HL-60 (cell line): ENCODE measurements at regions not wholly inside any gene's neighbourhood (a gene's known extent, or its start where the extent isn't known, plus 50 kb on each side); places are given as distances from the start of the nearest gene placed in this dataset.

Experiments
- GABPA ChIP-seq: IDR thresholded peaks from 2 replicates; pipeline ENCODE4 v1.6.1; 2012; ENCODE audit warnings: low read depth
- POLR2AphosphoS5 ChIP-seq: IDR thresholded peaks from 2 replicates; pipeline ENCODE4 v1.6.1; 2012; ENCODE audit warnings: low read depth
- SPI1 ChIP-seq: IDR thresholded peaks from 2 replicates; pipeline ENCODE4 v1.6.1; 2012; ENCODE audit warnings: low read depth, mild to moderate bottlenecking, borderline replicate concordance
- TF ChIP-seq, protein P1 (sequence below): IDR thresholded peaks from one replicate; pipeline ENCODE4 v1.5.1; 2011; ENCODE audit warnings: low read length, control low read depth, inconsistent platforms; ENCODE audit not compliant: insufficient read depth
- TF ChIP-seq, protein P2 (sequence below): IDR thresholded peaks from 2 replicates; pipeline ENCODE4 v1.6.1; 2012; ENCODE audit warnings: low read depth; ENCODE audit not compliant: insufficient replicate concordance

DNA sequence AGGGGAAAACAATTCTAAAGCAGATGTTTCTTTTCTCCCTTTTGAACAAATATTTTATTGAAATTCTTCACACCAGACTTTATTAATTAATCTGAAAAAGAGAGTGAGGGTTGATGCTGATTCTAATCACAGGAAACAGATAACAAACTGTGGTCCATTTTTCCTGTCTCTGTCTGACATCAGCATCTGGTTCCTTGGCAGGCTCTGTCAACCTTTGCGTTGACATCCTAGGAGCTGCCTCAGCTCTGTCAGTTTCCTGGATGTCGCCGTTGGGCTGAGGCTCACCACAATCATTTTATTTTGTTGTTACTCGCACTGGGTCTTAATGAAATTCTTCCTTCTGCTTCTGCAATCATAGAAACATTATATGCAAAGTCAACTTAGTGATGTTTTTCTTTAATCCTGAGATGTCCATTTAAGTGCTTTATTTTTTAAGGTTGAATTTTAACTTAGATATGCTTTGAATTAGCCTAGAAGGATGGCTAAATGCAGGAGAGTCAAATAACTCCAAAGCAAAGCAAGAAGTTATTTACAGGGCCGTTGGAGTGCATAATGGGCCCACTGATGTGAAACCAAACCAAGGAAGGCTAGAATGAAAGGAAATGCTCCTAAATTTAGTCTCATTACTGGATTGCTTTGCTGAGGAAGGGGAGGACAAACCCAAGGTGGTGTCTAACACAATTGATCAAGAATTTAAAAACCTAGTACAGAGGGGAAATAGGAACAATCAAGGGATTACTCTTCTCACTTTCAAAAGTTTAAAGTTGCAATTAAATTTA lies 542.4 kb downstream of the FLRT2 start:
- no peak for TF ChIP-seq POLR2AphosphoS5
- TF ChIP-seq GABPA = no peak
- TF ChIP-seq, protein P1, sequence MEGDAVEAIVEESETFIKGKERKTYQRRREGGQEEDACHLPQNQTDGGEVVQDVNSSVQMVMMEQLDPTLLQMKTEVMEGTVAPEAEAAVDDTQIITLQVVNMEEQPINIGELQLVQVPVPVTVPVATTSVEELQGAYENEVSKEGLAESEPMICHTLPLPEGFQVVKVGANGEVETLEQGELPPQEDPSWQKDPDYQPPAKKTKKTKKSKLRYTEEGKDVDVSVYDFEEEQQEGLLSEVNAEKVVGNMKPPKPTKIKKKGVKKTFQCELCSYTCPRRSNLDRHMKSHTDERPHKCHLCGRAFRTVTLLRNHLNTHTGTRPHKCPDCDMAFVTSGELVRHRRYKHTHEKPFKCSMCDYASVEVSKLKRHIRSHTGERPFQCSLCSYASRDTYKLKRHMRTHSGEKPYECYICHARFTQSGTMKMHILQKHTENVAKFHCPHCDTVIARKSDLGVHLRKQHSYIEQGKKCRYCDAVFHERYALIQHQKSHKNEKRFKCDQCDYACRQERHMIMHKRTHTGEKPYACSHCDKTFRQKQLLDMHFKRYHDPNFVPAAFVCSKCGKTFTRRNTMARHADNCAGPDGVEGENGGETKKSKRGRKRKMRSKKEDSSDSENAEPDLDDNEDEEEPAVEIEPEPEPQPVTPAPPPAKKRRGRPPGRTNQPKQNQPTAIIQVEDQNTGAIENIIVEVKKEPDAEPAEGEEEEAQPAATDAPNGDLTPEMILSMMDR = no peak
- TF ChIP-seq, protein P2, sequence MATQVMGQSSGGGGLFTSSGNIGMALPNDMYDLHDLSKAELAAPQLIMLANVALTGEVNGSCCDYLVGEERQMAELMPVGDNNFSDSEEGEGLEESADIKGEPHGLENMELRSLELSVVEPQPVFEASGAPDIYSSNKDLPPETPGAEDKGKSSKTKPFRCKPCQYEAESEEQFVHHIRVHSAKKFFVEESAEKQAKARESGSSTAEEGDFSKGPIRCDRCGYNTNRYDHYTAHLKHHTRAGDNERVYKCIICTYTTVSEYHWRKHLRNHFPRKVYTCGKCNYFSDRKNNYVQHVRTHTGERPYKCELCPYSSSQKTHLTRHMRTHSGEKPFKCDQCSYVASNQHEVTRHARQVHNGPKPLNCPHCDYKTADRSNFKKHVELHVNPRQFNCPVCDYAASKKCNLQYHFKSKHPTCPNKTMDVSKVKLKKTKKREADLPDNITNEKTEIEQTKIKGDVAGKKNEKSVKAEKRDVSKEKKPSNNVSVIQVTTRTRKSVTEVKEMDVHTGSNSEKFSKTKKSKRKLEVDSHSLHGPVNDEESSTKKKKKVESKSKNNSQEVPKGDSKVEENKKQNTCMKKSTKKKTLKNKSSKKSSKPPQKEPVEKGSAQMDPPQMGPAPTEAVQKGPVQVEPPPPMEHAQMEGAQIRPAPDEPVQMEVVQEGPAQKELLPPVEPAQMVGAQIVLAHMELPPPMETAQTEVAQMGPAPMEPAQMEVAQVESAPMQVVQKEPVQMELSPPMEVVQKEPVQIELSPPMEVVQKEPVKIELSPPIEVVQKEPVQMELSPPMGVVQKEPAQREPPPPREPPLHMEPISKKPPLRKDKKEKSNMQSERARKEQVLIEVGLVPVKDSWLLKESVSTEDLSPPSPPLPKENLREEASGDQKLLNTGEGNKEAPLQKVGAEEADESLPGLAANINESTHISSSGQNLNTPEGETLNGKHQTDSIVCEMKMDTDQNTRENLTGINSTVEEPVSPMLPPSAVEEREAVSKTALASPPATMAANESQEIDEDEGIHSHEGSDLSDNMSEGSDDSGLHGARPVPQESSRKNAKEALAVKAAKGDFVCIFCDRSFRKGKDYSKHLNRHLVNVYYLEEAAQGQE = no peak
- TF ChIP-seq SPI1 = no peak
